H1 (cell line): ENCODE measurements at regions not wholly inside any gene's neighbourhood (a gene's known extent, or its start where the extent isn't known, plus 50 kb on each side); places are given as distances from the start of the nearest gene placed in this dataset.

ENCODE experiments used
- CTCF ChIA-PET: fragments of 300-600 bp; sonication (Branson Sonifier 250); formaldehyde crosslinking; loops from one replicate; lab custom pipeline; 2021; ENCODE audit not compliant: partially characterized antibody; lab: Charles Lee
- POLR2A ChIA-PET: fragments of 300-600 bp; sonication (Branson Sonifier 250); formaldehyde crosslinking; loops from one replicate; lab custom pipeline; 2021; ENCODE audit warnings: inconsistent platforms; ENCODE audit not compliant: partially characterized antibody; lab: Charles Lee
- DNase-seq, 2 experiments: peaks; one replicate each; pipeline versions ENCODE4 v3.0.0 to v3.0.0-alpha.2; 2010 to 2022; ENCODE audit warnings: low spot score in 2 of 2, low read depth in 1 of 2, mixed read lengths in 1 of 2
- FAIRE-seq: peaks from 2 replicates; lab custom pipeline; 2011; peaks lifted over from hg19 to GRCh38; lab: Jason Lieb, UNC
- H2AFZ ChIP-seq: 2 replicates; pipeline ENCODE4 v1.8.1; 2012; ENCODE audit warnings: low read length, inconsistent platforms
- H2AK5ac ChIP-seq: 2 replicates; pipeline ENCODE4 v1.6.1; 2013; ENCODE audit warnings: low read depth, low read length
- H2BK120ac ChIP-seq: replicated peaks from 2 replicates; pipeline ENCODE3; 2013; ENCODE audit warnings: low read depth, low read length, inconsistent platforms
- H2BK12ac ChIP-seq: 2 replicates; pipeline ENCODE4 v1.6.1; 2013; ENCODE audit warnings: low read depth, low read length
- H2BK15ac ChIP-seq: 2 replicates; pipeline ENCODE4 v1.6.1; 2013; ENCODE audit warnings: low read length
- H2BK20ac ChIP-seq: 2 replicates; pipeline ENCODE4 v1.6.1; 2013; ENCODE audit warnings: low read length
- H2BK5ac ChIP-seq: 2 replicates; pipeline ENCODE4 v1.6.1; 2013; ENCODE audit warnings: low read depth, low read length
- H3K14ac ChIP-seq: 2 replicates; pipeline ENCODE4 v1.6.1; 2013; ENCODE audit warnings: inconsistent platforms; ENCODE audit not compliant: insufficient read length
- H3K18ac ChIP-seq: 2 replicates; pipeline ENCODE4 v1.6.1; 2013; ENCODE audit warnings: low read length; ENCODE audit errors: extremely low read depth
- H3K23ac ChIP-seq: 2 replicates; pipeline ENCODE4 v1.6.1; 2013; ENCODE audit warnings: inconsistent platforms; ENCODE audit not compliant: insufficient read length
- H3K23me2 ChIP-seq: 2 replicates; pipeline ENCODE4 v1.6.1; 2013; ENCODE audit warnings: low read depth, low read length
- H3K27ac ChIP-seq: 2 replicates; pipeline ENCODE4 v1.6.1; 2011; ENCODE audit warnings: low read depth, low read length, inconsistent platforms
- H3K27me3 ChIP-seq, 4 experiments: replicated peaks in 1 of 4; 1 replicate in 1 of 4; 2 replicates in 3 of 4; pipeline versions ENCODE4 v1.6.1 to v1.8.1; 2011 to 2013; ENCODE audit warnings: low read length in 3 of 4, mild to moderate bottlenecking in 3 of 4, inconsistent platforms in 2 of 4, mixed read lengths in 2 of 4, moderate library complexity in 1 of 4; ENCODE audit not compliant: control insufficient read depth in 3 of 4, insufficient read depth in 3 of 4; ENCODE audit errors: extremely low read depth in 1 of 4
- H3K36me3 ChIP-seq, 4 experiments: 2 replicates each; pipeline versions ENCODE4 v1.6.1 to v1.8.1; 2011 to 2013; ENCODE audit warnings: mild to moderate bottlenecking in 4 of 4, low read length in 3 of 4, moderate library complexity in 2 of 4, control low read depth in 1 of 4, inconsistent platforms in 1 of 4; ENCODE audit not compliant: insufficient read depth in 4 of 4, control insufficient read depth in 2 of 4
- H3K4ac ChIP-seq: replicated peaks from 2 replicates; pipeline ENCODE3; 2013; ENCODE audit warnings: low read length, low read depth, mixed read lengths, inconsistent platforms; ENCODE audit not compliant: insufficient read length
- H3K4me1 ChIP-seq, 4 experiments: replicated peaks in 1 of 4; 1 replicate in 1 of 4; 2 replicates in 3 of 4; pipeline versions ENCODE4 v1.6.1 to v1.8.1; 2011 to 2013; ENCODE audit warnings: low read length in 3 of 4, inconsistent platforms in 2 of 4, mixed read lengths in 1 of 4; ENCODE audit not compliant: insufficient read depth in 4 of 4, control insufficient read depth in 3 of 4
- H3K4me2 ChIP-seq, 2 experiments: 2 replicates each; pipeline versions ENCODE4 v1.6.1 to v1.8.1; 2011 to 2013; ENCODE audit warnings: low read depth in 2 of 2, low read length in 2 of 2, control low read depth in 1 of 2, inconsistent platforms in 1 of 2, mild to moderate bottlenecking in 1 of 2; ENCODE audit not compliant: insufficient read depth in 1 of 2
- H3K4me3 ChIP-seq, 4 experiments: fragments of 200-600, 300-600 bp in 1 of 4; sonication (generic), shearing (Covaris generic), sonication (Bioruptor Twin) in 1 of 4; 2 replicates each; pipeline versions ENCODE4 v1.5.1 to v1.8.1; 2011 to 2016; ENCODE audit warnings: low read length in 4 of 4, low read depth in 3 of 4, control low read depth in 2 of 4, inconsistent platforms in 2 of 4, mild to moderate bottlenecking in 2 of 4, mixed read lengths in 1 of 4, moderate library complexity in 1 of 4; ENCODE audit not compliant: insufficient read depth in 2 of 4; ENCODE audit errors: extremely low read depth in 1 of 4
- H3K56ac ChIP-seq: replicated peaks from 2 replicates; pipeline ENCODE3; 2013; ENCODE audit warnings: low read depth, mild to moderate bottlenecking, mixed read lengths, low read length, inconsistent platforms; ENCODE audit not compliant: insufficient read length
- H3K79me1 ChIP-seq: 2 replicates; pipeline ENCODE4 v1.6.1; 2013; ENCODE audit warnings: low read depth, low read length, control low read depth
- H3K79me2 ChIP-seq, 2 experiments: 2 replicates each; pipeline versions ENCODE4 v1.6.1 to v1.8.1; 2012 to 2013; ENCODE audit warnings: low read length in 2 of 2, mild to moderate bottlenecking in 2 of 2, inconsistent platforms in 1 of 2; ENCODE audit not compliant: insufficient read depth in 2 of 2, control insufficient read depth in 1 of 2
- H3K9ac ChIP-seq, 4 experiments: replicated peaks in 1 of 4; 1 replicate in 1 of 4; 2 replicates in 3 of 4; pipeline versions ENCODE4 v1.6.1 to v1.8.1; 2011 to 2013; ENCODE audit warnings: low read depth in 3 of 4, low read length in 3 of 4, control low read depth in 2 of 4, mild to moderate bottlenecking in 2 of 4, moderate library complexity in 2 of 4, inconsistent platforms in 1 of 4; ENCODE audit errors: extremely low read depth in 1 of 4
- H3K9me3 ChIP-seq, 2 experiments: 2 replicates each; pipeline versions ENCODE4 v1.6.1 to v1.8.1; 2012 to 2013; ENCODE audit warnings: mild to moderate bottlenecking in 2 of 2, moderate library complexity in 2 of 2, control low read depth in 1 of 2, inconsistent platforms in 1 of 2, low read depth in 1 of 2, low read length in 1 of 2, mixed read lengths in 1 of 2; ENCODE audit not compliant: insufficient read depth in 2 of 2
- H4K20me1 ChIP-seq, 2 experiments: replicated peaks in 1 of 2; 2 replicates each; pipeline versions ENCODE3 to v1.8.1; 2011 to 2013; ENCODE audit warnings: inconsistent platforms in 2 of 2, low read length in 2 of 2, mild to moderate bottlenecking in 1 of 2; ENCODE audit not compliant: insufficient read depth in 2 of 2, control insufficient read depth in 1 of 2
- H4K5ac ChIP-seq: 2 replicates; pipeline ENCODE4 v1.6.1; 2013; ENCODE audit warnings: low read length, low read depth, mixed read lengths, inconsistent platforms; ENCODE audit not compliant: insufficient read length
- H4K8ac ChIP-seq: 2 replicates; pipeline ENCODE4 v1.8.0; 2013; ENCODE audit warnings: mild to moderate bottlenecking, moderate library complexity, low read length, inconsistent platforms; ENCODE audit not compliant: insufficient read depth; ENCODE audit errors: extremely low read depth
- H4K91ac ChIP-seq: replicated peaks from 2 replicates; pipeline ENCODE3; 2013; ENCODE audit warnings: low read length, mixed read lengths, inconsistent platforms; ENCODE audit not compliant: insufficient read length
- ASH2L ChIP-seq: fragments of 200-600, 300-600 bp; sonication (generic); IDR thresholded peaks from one replicate; pipeline ENCODE4 v1.7.1; 2017; ENCODE audit warnings: low read length
- BCL11A ChIP-seq, 2 experiments: IDR thresholded peaks; one replicate each; pipeline ENCODE4 v1.6.1; 2011; ENCODE audit warnings: low read depth in 2 of 2, low read length in 2 of 2, mild to moderate bottlenecking in 2 of 2
- BRCA1 ChIP-seq: IDR thresholded peaks from 2 replicates; pipeline ENCODE4 v1.6.1; 2012; ENCODE audit warnings: low read depth, low read length, improper control_type of control experiment
- CEBPB ChIP-seq: IDR thresholded peaks from 2 replicates; pipeline ENCODE4 v1.6.1; 2012; ENCODE audit warnings: low read depth, low read length
- CHD1 ChIP-seq: IDR thresholded peaks from 2 replicates; pipeline ENCODE4 v1.6.1; 2012; ENCODE audit warnings: low read depth, low read length, improper control_type of control experiment
- EZH2 ChIP-seq: fragments of 200-600 bp; sonication (generic); IDR thresholded peaks from 2 replicates; pipeline ENCODE4 v1.7.1; 2012; ENCODE audit warnings: low read depth, mild to moderate bottlenecking, moderate library complexity, low read length, inconsistent platforms; ENCODE audit not compliant: severe bottlenecking
- JUND ChIP-seq: IDR thresholded peaks from 2 replicates; pipeline ENCODE4 v1.6.1; 2011; ENCODE audit warnings: mild to moderate bottlenecking, improper control_type of control experiment, low read length
- MAX ChIP-seq: IDR thresholded peaks from 2 replicates; pipeline ENCODE4 v1.6.1; 2012; ENCODE audit warnings: inconsistent platforms
- NANOG ChIP-seq: IDR thresholded peaks from 2 replicates; pipeline ENCODE4 v1.6.1; 2011; ENCODE audit warnings: low read length, low read depth, mild to moderate bottlenecking, inconsistent platforms; ENCODE audit not compliant: insufficient read depth, poor library complexity, severe bottlenecking
- NRF1 ChIP-seq: IDR thresholded peaks from 2 replicates; pipeline ENCODE4 v1.6.1; 2011; ENCODE audit warnings: mild to moderate bottlenecking, low read depth, low read length, improper control_type of control experiment
- POU5F1 ChIP-seq: IDR thresholded peaks from 2 replicates; pipeline ENCODE4 v1.6.1; 2011; ENCODE audit warnings: low read depth, mild to moderate bottlenecking, low read length, moderate library complexity
- RFX5 ChIP-seq: IDR thresholded peaks from 2 replicates; pipeline ENCODE4 v1.6.1; 2011; ENCODE audit warnings: low read depth, low read length, improper control_type of control experiment, borderline replicate concordance
- SIN3A ChIP-seq, 2 experiments: IDR thresholded peaks in 1 of 2; conservative IDR thresholded peaks in 1 of 2; 2 replicates each; pipeline ENCODE4 v1.6.1; 2011 to 2012; ENCODE audit warnings: low read length in 2 of 2, improper control_type of control experiment in 1 of 2, low read depth in 1 of 2, mild to moderate bottlenecking in 1 of 2
- TAF7 ChIP-seq: optimal IDR thresholded peaks from 2 replicates; pipeline ENCODE3; 2011; ENCODE audit warnings: low read depth, mild to moderate bottlenecking, inconsistent platforms, low read length, moderate library complexity, borderline replicate concordance
- WGBS, 2 experiments: shearing (Covaris generic) in 1 of 2; methylation state at CpG; one replicate each; pipeline versions ENCODE4 v1.1.6 to v1.1.7; 2013 to 2015; ENCODE audit warnings: low lambda C conversion rate in 2 of 2, mixed read lengths in 2 of 2, inconsistent platforms in 1 of 2, low coverage in 1 of 2, missing lambda C conversion rate in 1 of 2; ENCODE audit not compliant: insufficient replicate concordance in 2 of 2, insufficient coverage in 1 of 2, insufficient read length in 1 of 2; ENCODE audit errors: extremely low coverage in 1 of 2, missing lambda C conversion rate in 1 of 2; 5-methylcytosine and 5-hydroxymethylcytosine counted together

GRCh38 chr14:23696701-23697239 lies 60.6 kb downstream of the DHRS2 start:
- Histone ChIP-seq H4K8ac (no peak overlapping the region), H3K9me3 (peaks cover 13 to 20% of the 10 kb centered on the region in 2 experiments), H2BK12ac (no peak overlapping the region), H2BK20ac (no peak overlapping the region), H3K27me3 (no peaks in the 10 kb centered on the region; a peak in 1 of 7 replicates), H3K23me2 (no peaks in the 10 kb centered on the region; the same call in 1 of the 2 replicates), H3K18ac (no peak overlapping the region), H3K14ac (no peak overlapping the region), H4K91ac (no peak overlapping the region), H2BK15ac (0 out of 2 replicates have a peak overlapping the region, but pooled peaks have one; percentile 7), H4K5ac (no peak overlapping the region), H3K9ac (no peak overlapping the region), H3K4me1 (peaks cover 11 to 18% (median 14%) of the 10 kb centered on the region in 4 experiments; a peak in 6 of 7 replicates), H2AK5ac (no peak overlapping the region), H2BK5ac (no peak overlapping the region), H3K4me3 (no peak overlapping the region), H3K56ac (no peak overlapping the region), H3K79me1 (no peaks in the 10 kb centered on the region), H3K23ac (no peak overlapping the region), H3K27ac (no peak overlapping the region), H3K36me3 (no peaks in the 10 kb centered on the region), H3K4me2 (no peak overlapping the region), H2BK120ac (no peak overlapping the region), H3K4ac (no peak overlapping the region), H3K79me2 (no peaks in the 10 kb centered on the region), H2AFZ (no peak overlapping the region), H4K20me1 (no peaks in the 10 kb centered on the region)
- CTCF ChIA-PET: interaction anchor here (1.1 to 1.6 kb wide), 2 partner anchors 108 to 214 kb away, joined by 3 read pairs; no protein-coding TSS in a partner anchor
- 86% methylated on average over 5 of the region's 5 CpGs; no CpG with 5 or more reads in 1 of the 2 experiments for WGBS, 2 experiments
- DNase-seq: no peak
- POLR2A ChIA-PET: interaction anchor here (0.5 to 1.1 kb wide), 2 partner anchors 11 to 19 kb away, joined by 3 to 4 read pairs; no protein-coding TSS in a partner anchor
- no peak for FAIRE-seq
- TF ChIP-seq TAF7: no peak
- TF ChIP-seq MAX: no peak
- TF ChIP-seq BRCA1: no peak
- TF ChIP-seq EZH2: no peak
- TF ChIP-seq POU5F1: no peak
- TF ChIP-seq CHD1: no peak
- TF ChIP-seq JUND: no peak
- no peak for TF ChIP-seq BCL11A (IDR thresholded peaks at IDR 0.05; ENCODE audit: low read depth in 2 of 2, low read length in 2 of 2)
- no peak for TF ChIP-seq ASH2L
- TF ChIP-seq RFX5: no peak
- no peak for TF ChIP-seq NANOG
- no peak for TF ChIP-seq NRF1
- TF ChIP-seq SIN3A (conservative IDR thresholded peaks at IDR 0.05 in 1 of 2, IDR thresholded peaks at IDR 0.05 in 1 of 2; ENCODE audit: low read depth in 1 of 2, low read length in 2 of 2): no peak
- no peak for TF ChIP-seq CEBPB
